Tibial artery (tissue), 4 donors: ENCODE measurements at regions not wholly inside any gene's neighbourhood (a gene's known extent, or its start where the extent isn't known, plus 50 kb on each side); places are given as distances from the start of the nearest gene placed in this dataset.

ENCODE experiments used
- DNase-seq, 2 donors: peaks; one replicate each; pipeline ENCODE4 v3.0.0-alpha.2; 2019
- H3K27ac ChIP-seq, 2 donors: fragments of 200-600 bp; sonication (generic) in 1 of 2; 1 replicate in 1 of 2; 2 replicates in 1 of 2; pipeline ENCODE4 v1.5.1; 2018 to 2019; ENCODE audit warnings: mild to moderate bottlenecking in 1 of 2
- H3K27me3 ChIP-seq, 2 donors: fragments of 200-600 bp; sonication (generic) in 1 of 2; one replicate each; pipeline versions ENCODE4 v1.5.1 to v1.6.0; 2016 to 2019
- H3K36me3 ChIP-seq, 3 donors: fragments of 200-600 bp; sonication (generic) in 2 of 3; one replicate each; pipeline ENCODE4 v1.5.1; 2016 to 2019; ENCODE audit warnings: mild to moderate bottlenecking in 2 of 3
- H3K4me1 ChIP-seq, 4 donors: fragments of 200-600 bp; sonication (generic) in 2 of 4; 1 replicate in 3 of 4; 2 replicates in 1 of 4; pipeline ENCODE4 v1.5.1; 2016 to 2019
- H3K4me3 ChIP-seq, 2 donors: fragments of 200-600 bp; sonication (generic) in 1 of 2; 1 replicate in 1 of 2; 2 replicates in 1 of 2; pipeline ENCODE4 v1.5.1; 2018 to 2019; ENCODE audit warnings: mild to moderate bottlenecking in 2 of 2
- H3K9me3 ChIP-seq, 3 donors: fragments of 200-600 bp; sonication (generic) in 1 of 3; one replicate each; pipeline ENCODE4 v1.5.1; 2016 to 2019
- CTCF ChIP-seq, 2 experiments: fragments of 200-600 bp in 1 of 2; fragments of 450-650 bp in 1 of 2; IDR thresholded peaks; one replicate each; pipeline ENCODE4 v1.5.1; 2017 to 2019; ENCODE audit warnings: antibody characterized with exemption in 2 of 2, mild to moderate bottlenecking in 1 of 2, moderate library complexity in 1 of 2
- intact Hi-C: fragments of 100-400 bp; cut with DNase I; formaldehyde crosslinking; loops from one replicate; pipeline ENCODE4 v1.15.0; 2023; ENCODE audit warnings: low total_unique reads

- intact Hi-C loops = no loop called here
- no peaks in the 10 kb centered on the region for H3K9me3 ChIP-seq
- no peak for TF ChIP-seq CTCF (IDR thresholded peaks at IDR 0.05)
- no peak for DNase-seq
- no peak overlapping the region for H3K4me3 ChIP-seq
- H3K27ac ChIP-seq = no peak overlapping the region
- H3K27me3 ChIP-seq = no peaks in the 10 kb centered on the region
- no peaks in the 10 kb centered on the region for H3K36me3 ChIP-seq
- no peaks in the 10 kb centered on the region for H3K4me1 ChIP-seq
Observed at GRCh38 chr4:54545663-54546424, 111.9 kb upstream of the KIT start.

GRCh38 chr4:54547299-54548097 lies 110.3 kb upstream of the KIT start:
- no peaks in the 10 kb centered on the region for H3K9me3 ChIP-seq
- no peak overlapping the region for H3K27ac ChIP-seq
- H3K4me3 ChIP-seq = no peak overlapping the region
- no peaks in the 10 kb centered on the region for H3K4me1 ChIP-seq
- no peaks in the 10 kb centered on the region for H3K36me3 ChIP-seq
- intact Hi-C loops = no loop called here
- no peak for DNase-seq
- H3K27me3 ChIP-seq = no peaks in the 10 kb centered on the region
- TF ChIP-seq CTCF (IDR thresholded peaks at IDR 0.05) = no peak

- no peak overlapping the region for H3K27ac ChIP-seq
- no peak for TF ChIP-seq CTCF (IDR thresholded peaks at IDR 0.05)
- DNase-seq = no peak
- no peaks in the 10 kb centered on the region for H3K27me3 ChIP-seq
- intact Hi-C loops = no loop called here
- no peaks in the 10 kb centered on the region for H3K9me3 ChIP-seq
- H3K4me3 ChIP-seq = no peak overlapping the region
- no peaks in the 10 kb centered on the region for H3K36me3 ChIP-seq
- no peaks in the 10 kb centered on the region for H3K4me1 ChIP-seq
Observed at GRCh38 chr4:54548098-54548620, 109.6 kb upstream of the KIT start.

- no peaks in the 10 kb centered on the region for H3K9me3 ChIP-seq
- no peaks in the 10 kb centered on the region for H3K4me1 ChIP-seq
- no peaks in the 10 kb centered on the region for H3K36me3 ChIP-seq
- DNase-seq = no peak
- H3K4me3 ChIP-seq = no peak overlapping the region
- H3K27ac ChIP-seq = no peak overlapping the region
- no peak for TF ChIP-seq CTCF (IDR thresholded peaks at IDR 0.05)
- H3K27me3 ChIP-seq = no peaks in the 10 kb centered on the region
- intact Hi-C loops = no loop called here
Observed at GRCh38 chr4:54548831-54549460, 108.8 kb upstream of the KIT start.

- DNase-seq = no peak
- H3K4me3 ChIP-seq = no peak overlapping the region
- no peak for TF ChIP-seq CTCF (IDR thresholded peaks at IDR 0.05)
- intact Hi-C loops = no loop called here
- H3K27ac ChIP-seq = no peak overlapping the region
- no peaks in the 10 kb centered on the region for H3K36me3 ChIP-seq
- H3K9me3 ChIP-seq = no peaks in the 10 kb centered on the region
- H3K4me1 ChIP-seq = peaks cover 0 to 4% (median 0%) of the 10 kb centered on the region in 4 donors
- H3K27me3 ChIP-seq = no peaks in the 10 kb centered on the region
Observed at GRCh38 chr4:54550395-54551171, 107.2 kb upstream of the KIT start.
